HAP-1 (cell line): ENCODE measurements at regions not wholly inside any gene's neighbourhood (a gene's known extent, or its start where the extent isn't known, plus 50 kb on each side); places are given as distances from the start of the nearest gene placed in this dataset.
"Not testable (repeated sequence)": the region's sequence is repeated elsewhere in the genome, so short reads cannot be mapped to it uniquely, and the experiment has no call there.

Experiments used
- DNase-seq, 2 experiments: peaks; one replicate each; pipeline ENCODE4 v3.0.0-alpha.2; 2016 to 2020; ENCODE audit warnings: low spot score in 2 of 2
- H3K27me3 ChIP-seq: fragments of 250-450 bp; sonication (Bioruptor Pico); 2 replicates; pipeline ENCODE4 v1.5.1; 2020; ENCODE audit warnings: low read depth, mild to moderate bottlenecking, moderate library complexity
- H3K36me3 ChIP-seq: fragments of 250-450 bp; sonication (Bioruptor Pico); replicated peaks from 2 replicates; pipeline ENCODE4 v1.5.1; 2020; ENCODE audit warnings: mild to moderate bottlenecking
- H3K4me1 ChIP-seq: fragments of 250-450 bp; sonication (Bioruptor Pico); 2 replicates; pipeline ENCODE4 v1.5.1; 2020; ENCODE audit warnings: mild to moderate bottlenecking
- H3K4me3 ChIP-seq: fragments of 250-450 bp; sonication (Bioruptor Pico); 2 replicates; pipeline ENCODE4 v1.5.1; 2020; ENCODE audit warnings: mild to moderate bottlenecking, moderate library complexity
- H3K9me3 ChIP-seq: fragments of 250-450 bp; sonication (Bioruptor Pico); 2 replicates; pipeline ENCODE4 v1.5.1; 2020; ENCODE audit warnings: mild to moderate bottlenecking, moderate library complexity
- in situ Hi-C: fragments of 300-500 bp; cut with MboI; formaldehyde crosslinking; loops from 3 replicates; pipeline ENCODE4 v1.14.3; 2020; ENCODE audit warnings: low sequenced_read_pairs, inconsistent platforms, mixed read lengths

GRCh38 chr1:177708406-177708805 is 261.5 kb downstream of the SEC16B start:
- Histone ChIP-seq H3K4me1 (peaks cover 5% of the 10 kb centered on the region), H3K27me3 (no peaks in the 10 kb centered on the region), H3K36me3 (no peaks in the 10 kb centered on the region), H3K9me3 (no peaks in the 10 kb centered on the region), H3K4me3 (no peak overlapping the region)
- no peak for DNase-seq
- in situ Hi-C loops = no loop called here

- no peaks in the 10 kb centered on the region for H3K9me3 ChIP-seq
- DNase-seq = no peak
- H3K27me3 ChIP-seq = no peaks in the 10 kb centered on the region
- in situ Hi-C loops = no loop called here
- H3K36me3 ChIP-seq = no peaks in the 10 kb centered on the region
- peaks cover 5% of the 10 kb centered on the region for H3K4me1 ChIP-seq
- H3K4me3 ChIP-seq = no peak overlapping the region
Observed at GRCh38 chr1:177706977-177707376, 262.9 kb downstream of the SEC16B start.

- peak in 1 of 2 experiments; percentile 9 for DNase-seq
- in situ Hi-C loops = no loop called here
- Histone ChIP-seq H3K4me3 (no peak overlapping the region), H3K9me3 (no peaks in the 10 kb centered on the region), H3K36me3 (no peaks in the 10 kb centered on the region), H3K4me1 (peaks cover 5% of the 10 kb centered on the region), H3K27me3 (no peaks in the 10 kb centered on the region)
Observed at GRCh38 chr1:177705839-177706238, 264.0 kb downstream of the SEC16B start.

GRCh38 chr1:177703888-177704446 is 265.9 kb downstream of the SEC16B start:
- Histone ChIP-seq H3K4me1 (peaks cover 5% of the 10 kb centered on the region), H3K9me3 (no peaks in the 10 kb centered on the region), H3K36me3 (no peaks in the 10 kb centered on the region), H3K4me3 (no peak overlapping the region), H3K27me3 (no peaks in the 10 kb centered on the region)
- DNase-seq = no peak
- in situ Hi-C loops = no loop called here

GRCh38 chr1:177701654-177702353 is 268.1 kb downstream of the SEC16B start:
- in situ Hi-C loops = no loop called here
- no peaks in the 10 kb centered on the region for H3K9me3 ChIP-seq
- peaks cover 5% of the 10 kb centered on the region for H3K4me1 ChIP-seq
- H3K27me3 ChIP-seq = no peaks in the 10 kb centered on the region
- no peak overlapping the region for H3K4me3 ChIP-seq
- DNase-seq = no peak
- no peaks in the 10 kb centered on the region for H3K36me3 ChIP-seq

GRCh38 chr1:177700856-177701255 is 269.0 kb downstream of the SEC16B start:
- DNase-seq = no peak
- Histone ChIP-seq H3K27me3 (no peaks in the 10 kb centered on the region), H3K9me3 (no peaks in the 10 kb centered on the region), H3K36me3 (no peaks in the 10 kb centered on the region), H3K4me3 (no peak overlapping the region), H3K4me1 (no peaks in the 10 kb centered on the region)
- in situ Hi-C loops = no loop called here

GRCh38 chr1:177690996-177691395 is 278.9 kb downstream of the SEC16B start:
- H3K36me3 ChIP-seq = no peaks in the 10 kb centered on the region
- no peaks in the 10 kb centered on the region for H3K9me3 ChIP-seq
- in situ Hi-C loops = no loop called here
- no peaks in the 10 kb centered on the region for H3K27me3 ChIP-seq
- no peak overlapping the region for H3K4me3 ChIP-seq
- DNase-seq = no peak
- no peaks in the 10 kb centered on the region for H3K4me1 ChIP-seq

GRCh38 chr1:177687544-177687943 is 282.3 kb downstream of the SEC16B start:
- no peaks in the 10 kb centered on the region for H3K27me3 ChIP-seq
- H3K4me3 ChIP-seq = no peak overlapping the region
- no peaks in the 10 kb centered on the region for H3K36me3 ChIP-seq
- in situ Hi-C loops = no loop called here
- no peaks in the 10 kb centered on the region for H3K4me1 ChIP-seq
- DNase-seq = no peak
- no peaks in the 10 kb centered on the region for H3K9me3 ChIP-seq

GRCh38 chr1:177686933-177687332 is 282.9 kb downstream of the SEC16B start:
- Histone ChIP-seq H3K9me3 (no peaks in the 10 kb centered on the region), H3K36me3 (no peaks in the 10 kb centered on the region), H3K4me1 (no peaks in the 10 kb centered on the region), H3K27me3 (no peaks in the 10 kb centered on the region), H3K4me3 (no peak overlapping the region)
- in situ Hi-C loops = no loop called here
- DNase-seq = no peak

GRCh38 chr1:177669161-177669560 is 300.7 kb downstream of the SEC16B start:
- H3K9me3 ChIP-seq = no peaks in the 10 kb centered on the region
- in situ Hi-C loops = no loop called here
- no peaks in the 10 kb centered on the region for H3K4me1 ChIP-seq
- H3K27me3 ChIP-seq = no peaks in the 10 kb centered on the region
- no peak overlapping the region for H3K4me3 ChIP-seq
- no peaks in the 10 kb centered on the region for H3K36me3 ChIP-seq
- no peak for DNase-seq

GRCh38 chr1:177665935-177666334 is 303.9 kb downstream of the SEC16B start:
- Histone ChIP-seq H3K36me3 (no peaks in the 10 kb centered on the region), H3K4me3 (no peak overlapping the region), H3K4me1 (no peaks in the 10 kb centered on the region), H3K27me3 (no peaks in the 10 kb centered on the region), H3K9me3 (no peaks in the 10 kb centered on the region)
- no peak for DNase-seq
- in situ Hi-C loops = no loop called here

- H3K4me3 ChIP-seq, H3K27me3 ChIP-seq, H3K4me1 ChIP-seq, H3K9me3 ChIP-seq, H3K36me3 ChIP-seq, in situ Hi-C loops, DNase-seq: not testable (repeated sequence)
Observed at GRCh38 chr1:177664742-177665141, 305.1 kb downstream of the SEC16B start.

GRCh38 chr1:177660188-177660587 is 309.7 kb downstream of the SEC16B start:
- Histone ChIP-seq H3K36me3 (no peaks in the 10 kb centered on the region), H3K4me3 (no peak overlapping the region), H3K4me1 (no peaks in the 10 kb centered on the region), H3K9me3 (no peaks in the 10 kb centered on the region), H3K27me3 (no peaks in the 10 kb centered on the region)
- in situ Hi-C loops = no loop called here
- no peak for DNase-seq

GRCh38 chr1:177659281-177659680 is 310.6 kb downstream of the SEC16B start:
- no peak overlapping the region for H3K4me3 ChIP-seq
- H3K9me3 ChIP-seq = no peaks in the 10 kb centered on the region
- in situ Hi-C loops = no loop called here
- no peaks in the 10 kb centered on the region for H3K4me1 ChIP-seq
- H3K27me3 ChIP-seq = no peaks in the 10 kb centered on the region
- H3K36me3 ChIP-seq = no peaks in the 10 kb centered on the region
- DNase-seq = no peak

- no peak overlapping the region for H3K4me3 ChIP-seq
- in situ Hi-C loops = no loop called here
- no peaks in the 10 kb centered on the region for H3K27me3 ChIP-seq
- no peaks in the 10 kb centered on the region for H3K4me1 ChIP-seq
- H3K36me3 ChIP-seq = no peaks in the 10 kb centered on the region
- DNase-seq = no peak
- no peaks in the 10 kb centered on the region for H3K9me3 ChIP-seq
Observed at GRCh38 chr1:177656598-177656997, 313.3 kb downstream of the SEC16B start.
